Fibroblast of skin of abdomen (primary cell): ENCODE measurements at regions not wholly inside any gene's neighbourhood (a gene's known extent, or its start where the extent isn't known, plus 50 kb on each side); places are given as distances from the start of the nearest gene placed in this dataset.

ENCODE experiments used
- DNase-seq: peaks from one replicate; pipeline ENCODE4 v3.0.0-alpha.2; 2013

DNA sequence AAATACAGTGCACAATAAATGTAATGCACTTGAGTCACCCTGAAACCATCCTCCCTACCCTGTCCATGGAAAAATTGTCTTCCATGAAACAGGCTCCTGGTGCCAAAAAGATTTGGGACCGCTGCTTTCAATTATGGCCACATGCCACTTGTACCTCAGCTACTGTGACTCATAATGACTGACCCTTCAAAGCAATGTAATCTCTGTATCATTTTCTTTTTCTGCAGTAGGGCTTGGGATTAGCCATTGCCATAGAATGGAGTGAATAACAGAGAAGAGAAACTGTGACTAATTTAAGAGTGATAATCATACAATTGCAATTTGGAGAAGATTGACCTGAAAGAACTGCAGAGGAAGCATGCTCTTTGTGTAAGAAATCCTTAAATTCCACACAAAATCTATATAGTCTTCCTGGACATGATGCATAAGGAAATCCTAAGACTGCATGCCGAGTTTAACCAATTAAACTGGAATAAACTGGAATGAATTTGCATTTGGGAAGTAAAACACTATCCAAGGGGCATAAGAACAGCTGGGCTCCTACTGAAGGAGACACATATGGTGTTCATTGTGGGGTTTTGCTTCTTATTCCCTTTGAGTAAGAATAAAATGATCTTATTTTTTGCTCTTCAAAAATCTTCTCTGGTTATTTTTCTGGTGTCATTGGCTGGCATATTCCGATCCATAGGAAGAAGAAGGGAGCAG, 59.5 kb upstream of the SLC7A1 start:
- DNase-seq: peak; percentile 97

DNA sequence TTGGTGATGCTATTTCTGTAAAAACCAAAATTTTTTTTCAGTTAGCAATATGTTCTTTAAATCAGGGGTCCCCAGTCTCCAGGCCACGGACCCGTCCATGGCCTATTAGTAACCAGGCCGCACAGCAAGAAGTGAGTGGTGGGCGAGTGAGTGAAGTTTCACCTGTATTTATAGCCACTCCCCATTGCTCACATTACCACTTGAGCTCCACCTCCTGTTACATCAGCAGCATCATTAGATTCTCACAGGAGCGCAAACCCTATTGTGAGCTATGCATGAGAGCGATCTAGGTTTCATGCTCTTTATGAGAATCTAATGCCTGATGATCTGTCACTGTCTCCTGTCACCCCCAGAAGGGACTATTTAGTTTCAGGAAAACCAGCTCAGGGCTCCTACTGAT, 58.9 kb upstream of the SLC7A1 start:
- no peak for DNase-seq

DNA sequence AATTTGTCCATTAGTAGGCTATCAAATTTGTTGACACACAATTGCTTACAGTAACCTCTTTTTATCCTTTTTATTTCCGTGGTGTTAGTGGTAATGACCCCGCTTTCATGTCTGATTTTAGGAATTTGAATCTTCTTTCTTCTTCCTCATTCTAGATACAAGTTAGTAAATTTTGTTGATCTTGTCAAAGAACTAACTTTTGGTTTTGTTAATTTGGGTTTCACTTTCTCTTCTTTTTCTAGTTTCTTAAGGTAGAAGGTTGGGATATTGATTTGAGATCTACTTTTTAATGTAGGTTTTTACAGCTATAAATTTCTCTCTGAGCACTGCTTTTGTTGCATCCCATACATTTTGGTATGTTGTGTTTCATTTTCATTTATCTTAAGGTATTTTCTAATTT, 53.3 kb upstream of the SLC7A1 start:
- no peak for DNase-seq
